ENCODE measurements at regions not wholly inside any gene's neighbourhood (a gene's known extent, or its start where the extent isn't known, plus 50 kb on each side); places are given as distances from the start of the nearest gene placed in this dataset.

DNA sequence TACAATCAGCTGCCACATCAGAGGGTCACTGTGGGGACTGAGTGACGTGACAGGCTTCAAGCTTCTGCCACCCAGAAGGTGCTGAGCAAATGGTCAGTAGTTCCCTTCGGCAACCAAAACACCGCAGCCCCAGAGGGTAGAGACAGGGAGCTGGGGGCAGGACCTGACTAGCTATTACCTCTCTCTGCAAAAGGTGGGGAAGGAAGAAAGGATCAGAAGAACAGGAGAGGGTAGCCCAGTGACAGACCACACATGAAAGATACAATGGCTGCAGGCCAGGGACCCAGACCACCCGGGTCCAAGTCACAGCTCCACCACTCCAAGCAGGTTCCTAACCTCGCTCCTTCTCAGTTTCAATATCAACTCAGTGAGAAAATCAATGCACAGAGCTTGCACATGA lies 377.1 kb downstream of the NPHP4 start:
- ATAC-seq (no peak), DNase-seq (ENCODE audit: low read depth, low spot score) (no peak)
- H3K9ac ChIP-seq (ENCODE audit: low read length), result no peak overlapping the region
- no peaks in the 10 kb centered on the region for H3K9me2 ChIP-seq (ENCODE audit: insufficient read depth)
- no peaks in the 10 kb centered on the region for H4K20me1 ChIP-seq (ENCODE audit: insufficient read depth)
- H3K9me3 ChIP-seq (ENCODE audit: control insufficient read depth in 1 of 2, insufficient read depth in 1 of 2, low read depth in 1 of 2, low read length in 2 of 2), result no peaks in the 10 kb centered on the region
- TF ChIP-seq EZH2phosphoT487 (IDR thresholded peaks at IDR 0.05; ENCODE audit: borderline replicate concordance), result no peak
- TF ChIP-seq, protein P1, sequence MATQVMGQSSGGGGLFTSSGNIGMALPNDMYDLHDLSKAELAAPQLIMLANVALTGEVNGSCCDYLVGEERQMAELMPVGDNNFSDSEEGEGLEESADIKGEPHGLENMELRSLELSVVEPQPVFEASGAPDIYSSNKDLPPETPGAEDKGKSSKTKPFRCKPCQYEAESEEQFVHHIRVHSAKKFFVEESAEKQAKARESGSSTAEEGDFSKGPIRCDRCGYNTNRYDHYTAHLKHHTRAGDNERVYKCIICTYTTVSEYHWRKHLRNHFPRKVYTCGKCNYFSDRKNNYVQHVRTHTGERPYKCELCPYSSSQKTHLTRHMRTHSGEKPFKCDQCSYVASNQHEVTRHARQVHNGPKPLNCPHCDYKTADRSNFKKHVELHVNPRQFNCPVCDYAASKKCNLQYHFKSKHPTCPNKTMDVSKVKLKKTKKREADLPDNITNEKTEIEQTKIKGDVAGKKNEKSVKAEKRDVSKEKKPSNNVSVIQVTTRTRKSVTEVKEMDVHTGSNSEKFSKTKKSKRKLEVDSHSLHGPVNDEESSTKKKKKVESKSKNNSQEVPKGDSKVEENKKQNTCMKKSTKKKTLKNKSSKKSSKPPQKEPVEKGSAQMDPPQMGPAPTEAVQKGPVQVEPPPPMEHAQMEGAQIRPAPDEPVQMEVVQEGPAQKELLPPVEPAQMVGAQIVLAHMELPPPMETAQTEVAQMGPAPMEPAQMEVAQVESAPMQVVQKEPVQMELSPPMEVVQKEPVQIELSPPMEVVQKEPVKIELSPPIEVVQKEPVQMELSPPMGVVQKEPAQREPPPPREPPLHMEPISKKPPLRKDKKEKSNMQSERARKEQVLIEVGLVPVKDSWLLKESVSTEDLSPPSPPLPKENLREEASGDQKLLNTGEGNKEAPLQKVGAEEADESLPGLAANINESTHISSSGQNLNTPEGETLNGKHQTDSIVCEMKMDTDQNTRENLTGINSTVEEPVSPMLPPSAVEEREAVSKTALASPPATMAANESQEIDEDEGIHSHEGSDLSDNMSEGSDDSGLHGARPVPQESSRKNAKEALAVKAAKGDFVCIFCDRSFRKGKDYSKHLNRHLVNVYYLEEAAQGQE (IDR thresholded peaks at IDR 0.05; ENCODE audit: low read depth), result no peak
- TF ChIP-seq, protein P2, sequence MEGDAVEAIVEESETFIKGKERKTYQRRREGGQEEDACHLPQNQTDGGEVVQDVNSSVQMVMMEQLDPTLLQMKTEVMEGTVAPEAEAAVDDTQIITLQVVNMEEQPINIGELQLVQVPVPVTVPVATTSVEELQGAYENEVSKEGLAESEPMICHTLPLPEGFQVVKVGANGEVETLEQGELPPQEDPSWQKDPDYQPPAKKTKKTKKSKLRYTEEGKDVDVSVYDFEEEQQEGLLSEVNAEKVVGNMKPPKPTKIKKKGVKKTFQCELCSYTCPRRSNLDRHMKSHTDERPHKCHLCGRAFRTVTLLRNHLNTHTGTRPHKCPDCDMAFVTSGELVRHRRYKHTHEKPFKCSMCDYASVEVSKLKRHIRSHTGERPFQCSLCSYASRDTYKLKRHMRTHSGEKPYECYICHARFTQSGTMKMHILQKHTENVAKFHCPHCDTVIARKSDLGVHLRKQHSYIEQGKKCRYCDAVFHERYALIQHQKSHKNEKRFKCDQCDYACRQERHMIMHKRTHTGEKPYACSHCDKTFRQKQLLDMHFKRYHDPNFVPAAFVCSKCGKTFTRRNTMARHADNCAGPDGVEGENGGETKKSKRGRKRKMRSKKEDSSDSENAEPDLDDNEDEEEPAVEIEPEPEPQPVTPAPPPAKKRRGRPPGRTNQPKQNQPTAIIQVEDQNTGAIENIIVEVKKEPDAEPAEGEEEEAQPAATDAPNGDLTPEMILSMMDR (IDR thresholded peaks at IDR 0.05 in 2 of 3, conservative IDR thresholded peaks at IDR 0.05 in 1 of 3; ENCODE audit: borderline replicate concordance in 1 of 3, insufficient read depth in 1 of 3, low read depth in 2 of 3, low read length in 2 of 3), result no peak
- no peaks in the 10 kb centered on the region for H3K79me2 ChIP-seq (ENCODE audit: insufficient read depth, low read length)
- peaks cover 0 to 24% of the 10 kb centered on the region in 2 experiments; a peak in 2 of 4 replicates for H3K4me1 ChIP-seq (ENCODE audit: control insufficient read depth in 1 of 2, insufficient read depth in 2 of 2, low read length in 2 of 2)
- H3K36me3 ChIP-seq (ENCODE audit: control insufficient read depth in 1 of 2, insufficient read depth in 2 of 2, low read length in 2 of 2), result no peaks in the 10 kb centered on the region
- ChIA-PET CTCF (interaction anchor here (1.3 to 1.5 kb wide), 2 partner anchors 22 to 100 kb away, joined by 3 to 4 read pairs; no protein-coding TSS in a partner anchor), POLR2A (interaction anchor here (0.6 kb wide), 1 partner anchor 791 kb away, joined by 3 read pairs; no protein-coding TSS in a partner anchor), RAD21 (ENCODE audit: low non-redundant PET in 1 of 2, low total read pairs in 2 of 2, uncharacterized antibody in 2 of 2, unreplicated experiment in 2 of 2) (no interaction called here)
- H3K4me2 ChIP-seq (ENCODE audit: low read length), result no peak overlapping the region
- H2AFZ ChIP-seq (ENCODE audit: low read depth, low read length, poor library complexity, severe bottlenecking), result no peak overlapping the region
- H3K27ac ChIP-seq (ENCODE audit: low read depth, low read length), result no peak overlapping the region
- H3K4me3 ChIP-seq (replicated peaks in 1 of 2; ENCODE audit: low read depth in 1 of 2, low read length in 2 of 2), result no peak overlapping the region
- H3K27me3 ChIP-seq (ENCODE audit: insufficient read depth, low read length), result peaks cover 13% of the 10 kb centered on the region; the same call in 1 of the 2 replicates
- no TSS peak for BruUV-seq (replicated peaks)
- intact Hi-C loops (cut with micrococcal nuclease), result no loop called here

Data from HCT116 (cell line).